BE2C (cell line): ENCODE measurements at regions not wholly inside any gene's neighbourhood (a gene's known extent, or its start where the extent isn't known, plus 50 kb on each side); places are given as distances from the start of the nearest gene placed in this dataset.
"Not testable (repeated sequence)": the region's sequence is repeated elsewhere in the genome, so short reads cannot be mapped to it uniquely, and the experiment has no call there.

ENCODE experiments used
- DNase-seq: peaks from one replicate; pipeline ENCODE4 v3.0.0-alpha.2; 2020
- H3K27me3 ChIP-seq: fragments of 250-450 bp; sonication (Bioruptor Pico); 2 replicates; pipeline ENCODE4 v1.5.1; 2020; ENCODE audit warnings: mild to moderate bottlenecking
- H3K36me3 ChIP-seq: fragments of 250-450 bp; sonication (Bioruptor Pico); 2 replicates; pipeline ENCODE4 v1.5.1; 2020; ENCODE audit warnings: mild to moderate bottlenecking
- H3K4me1 ChIP-seq: fragments of 250-450 bp; sonication (Bioruptor Pico); 2 replicates; pipeline ENCODE4 v1.5.1; 2020
- H3K4me3 ChIP-seq: 2 replicates; pipeline ENCODE4 v1.5.1; 2011; ENCODE audit warnings: low read depth, low read length
- H3K9me3 ChIP-seq: fragments of 250-450 bp; sonication (Bioruptor Pico); 2 replicates; pipeline ENCODE4 v1.5.1; 2020
- CTCF ChIP-seq: IDR thresholded peaks from 2 replicates; pipeline ENCODE4 v1.5.1; 2012; ENCODE audit warnings: mild to moderate bottlenecking, low read depth, low read length

GRCh38 chr5:104095527-104095926, 532.9 kb upstream of the NUDT12 start:
- no peaks in the 10 kb centered on the region; the same call in 1 of the 2 replicates for H3K9me3 ChIP-seq
- H3K36me3 ChIP-seq: no peaks in the 10 kb centered on the region
- TF ChIP-seq CTCF: no peak
- H3K4me3 ChIP-seq: no peak overlapping the region
- 0 out of 2 replicates have a peak, but pooled peaks cover 2% of the 10 kb centered on the region for H3K4me1 ChIP-seq
- no peaks in the 10 kb centered on the region for H3K27me3 ChIP-seq
- no peak for DNase-seq

DNA sequence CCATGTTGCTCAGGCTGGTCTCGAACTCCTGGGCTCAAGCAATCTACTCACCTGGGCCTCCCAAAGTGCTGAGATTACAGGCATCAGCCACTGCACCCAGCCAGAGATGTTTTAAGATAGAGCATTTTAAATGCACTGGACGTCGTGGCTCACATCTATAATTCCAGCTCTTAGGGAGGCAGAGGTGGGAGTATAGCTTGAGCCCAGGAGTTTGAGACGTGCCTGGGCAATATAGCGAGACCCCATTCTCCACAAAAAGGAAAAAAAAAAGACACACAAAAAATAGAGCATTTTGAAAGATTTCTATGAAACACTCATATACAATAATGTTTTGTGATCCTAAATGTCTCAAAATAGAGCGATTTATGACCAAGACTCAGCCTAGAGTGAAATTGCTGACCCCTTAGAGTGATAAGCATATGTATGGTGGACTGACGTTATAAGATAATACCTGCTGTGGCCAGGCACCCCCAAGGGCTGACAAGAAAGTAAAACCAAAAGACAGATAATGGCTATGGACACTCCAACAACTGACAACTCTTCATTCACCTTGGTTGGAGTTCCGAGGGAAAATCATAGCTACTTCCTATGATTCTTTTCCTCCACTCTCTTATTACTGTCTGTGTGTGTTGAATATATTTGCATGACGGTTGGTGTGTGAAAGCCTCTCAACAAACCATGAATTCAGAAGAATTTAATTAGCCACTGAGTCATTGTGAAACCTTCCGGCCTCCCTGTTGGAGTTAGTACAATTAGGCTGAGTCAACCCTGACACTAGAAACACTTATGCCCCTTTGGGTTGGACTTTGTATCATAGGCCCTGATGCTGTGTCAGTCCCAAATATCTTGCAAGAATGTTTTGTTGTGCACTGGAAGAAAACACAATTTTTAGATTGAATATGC, 526.5 kb upstream of the NUDT12 start:
- TF ChIP-seq CTCF: no peak
- Histone ChIP-seq H3K4me3 (no peak overlapping the region), H3K4me1 (no peaks in the 10 kb centered on the region), H3K27me3 (no peaks in the 10 kb centered on the region), H3K9me3 (no peaks in the 10 kb centered on the region), H3K36me3 (no peaks in the 10 kb centered on the region)
- DNase-seq: no peak

GRCh38 chr5:104084896-104085295, 522.3 kb upstream of the NUDT12 start:
- H3K27me3 ChIP-seq: no peaks in the 10 kb centered on the region
- no peak for DNase-seq
- no peak for TF ChIP-seq CTCF

GRCh38 chr5:104082754-104083153, 520.2 kb upstream of the NUDT12 start:
- no peak for DNase-seq
- H3K36me3 ChIP-seq: no peaks in the 10 kb centered on the region

More at GRCh38 chr5:104084896-104085295, 522.3 kb upstream of the NUDT12 start:
- Histone ChIP-seq H3K9me3 (no peaks in the 10 kb centered on the region), H3K36me3 (no peaks in the 10 kb centered on the region), H3K4me1 (no peaks in the 10 kb centered on the region), H3K4me3 (no peak overlapping the region)

DNA sequence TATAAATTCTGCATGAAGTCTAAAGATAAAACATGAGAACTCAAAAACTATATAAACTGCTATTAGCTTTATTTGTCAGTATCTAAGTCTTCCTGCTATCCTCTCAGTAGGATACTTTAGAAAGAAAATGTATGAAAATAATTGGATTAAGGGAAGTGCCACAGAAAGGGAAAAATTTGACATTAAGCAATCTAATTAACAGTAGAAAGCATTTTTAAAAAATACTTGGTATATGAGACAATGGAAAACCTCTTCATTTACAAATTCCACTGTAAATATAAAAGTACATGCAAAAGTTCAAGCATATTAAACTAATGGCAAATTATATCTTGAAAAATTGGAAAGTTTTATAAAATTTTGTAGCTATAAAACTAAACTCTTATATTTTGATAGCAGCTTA, 518.6 kb upstream of the NUDT12 start:
- H3K9me3 ChIP-seq: no peaks in the 10 kb centered on the region
- no peak for TF ChIP-seq CTCF
- no peaks in the 10 kb centered on the region for H3K27me3 ChIP-seq
- no peak overlapping the region for H3K4me3 ChIP-seq
- H3K36me3 ChIP-seq: no peaks in the 10 kb centered on the region
- no peak for DNase-seq
- no peaks in the 10 kb centered on the region for H3K4me1 ChIP-seq

More at GRCh38 chr5:104082754-104083153, 520.2 kb upstream of the NUDT12 start:
- Histone ChIP-seq H3K27me3 (no peaks in the 10 kb centered on the region), H3K4me1 (no peaks in the 10 kb centered on the region), H3K9me3 (no peaks in the 10 kb centered on the region), H3K4me3 (no peak overlapping the region)
- no peak for TF ChIP-seq CTCF

DNA sequence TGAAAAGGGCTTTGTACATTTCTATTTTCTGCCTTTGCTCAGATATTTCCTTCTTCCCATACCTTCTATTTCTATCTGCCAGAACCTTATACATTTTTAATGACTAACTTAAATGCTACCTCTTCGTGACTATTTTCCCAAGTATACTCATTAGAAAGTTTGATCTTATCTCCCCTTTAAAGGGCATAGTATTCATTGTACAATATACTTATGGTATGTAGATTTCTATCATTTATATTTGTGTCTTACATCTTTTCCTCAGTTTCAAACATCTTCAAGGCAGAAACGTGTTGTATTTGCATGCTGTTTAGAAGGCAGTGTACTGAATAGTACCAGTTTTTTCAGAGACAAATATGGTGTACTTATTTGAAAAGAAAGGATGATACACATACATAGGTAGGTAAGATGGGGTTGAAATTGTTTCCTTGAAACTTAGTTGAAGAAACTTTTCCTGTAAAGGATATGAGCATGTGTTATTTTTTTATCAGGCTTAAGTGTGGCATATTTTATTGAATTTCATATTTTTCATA, 518.1 kb upstream of the NUDT12 start:
- Histone ChIP-seq H3K27me3 (no peaks in the 10 kb centered on the region), H3K4me3 (no peak overlapping the region), H3K4me1 (no peaks in the 10 kb centered on the region), H3K36me3 (no peaks in the 10 kb centered on the region), H3K9me3 (no peaks in the 10 kb centered on the region)
- DNase-seq: no peak
- no peak for TF ChIP-seq CTCF

GRCh38 chr5:104079861-104080645, 517.5 kb upstream of the NUDT12 start:
- not testable (repeated sequence) for H3K4me1 ChIP-seq, H3K4me3 ChIP-seq, H3K36me3 ChIP-seq, H3K9me3 ChIP-seq, H3K27me3 ChIP-seq, DNase-seq
